H1 (cell line): ENCODE measurements at regions not wholly inside any gene's neighbourhood (a gene's known extent, or its start where the extent isn't known, plus 50 kb on each side); places are given as distances from the start of the nearest gene placed in this dataset.

Source experiments
- CHD2 ChIP-seq: IDR thresholded peaks from 2 replicates; pipeline ENCODE4 v1.6.1; 2012; ENCODE audit warnings: low read length, improper control_type of control experiment
- CHD7 ChIP-seq: fragments of 300-600 bp; sonication (generic); IDR thresholded peaks from 2 replicates; pipeline ENCODE4 v1.7.1; 2012; ENCODE audit warnings: low read length, moderate library complexity, mild to moderate bottlenecking, inconsistent platforms; ENCODE audit not compliant: insufficient replicate concordance
- GTF2F1 ChIP-seq: IDR thresholded peaks from 2 replicates; pipeline ENCODE4 v1.6.1; 2012; ENCODE audit warnings: low read depth, low read length, improper control_type of control experiment, borderline replicate concordance
- JUN ChIP-seq: IDR thresholded peaks from 2 replicates; pipeline ENCODE4 v1.6.1; 2011; ENCODE audit warnings: low read depth, mild to moderate bottlenecking, improper control_type of control experiment, low read length
- MAX ChIP-seq: IDR thresholded peaks from 2 replicates; pipeline ENCODE4 v1.6.1; 2012; ENCODE audit warnings: inconsistent platforms
- RBBP5 ChIP-seq: IDR thresholded peaks from 2 replicates; pipeline ENCODE4 v1.7.1; 2012; ENCODE audit warnings: low read depth, mild to moderate bottlenecking, inconsistent platforms, low read length, moderate library complexity, borderline replicate concordance
- RNF2 ChIP-seq: fragments of 200-900, 300-1000 bp; sonication (generic); IDR thresholded peaks from 2 replicates; pipeline ENCODE4 v1.7.1; 2016; ENCODE audit warnings: borderline replicate concordance, low read depth, mild to moderate bottlenecking, antibody characterized with exemption, low read length; ENCODE audit not compliant: poor library complexity, severe bottlenecking; ENCODE audit errors: missing control alignments
- SIN3A ChIP-seq, 2 experiments: IDR thresholded peaks in 1 of 2; conservative IDR thresholded peaks in 1 of 2; 2 replicates each; pipeline ENCODE4 v1.6.1; 2011 to 2012; ENCODE audit warnings: low read length in 2 of 2, improper control_type of control experiment in 1 of 2, low read depth in 1 of 2, mild to moderate bottlenecking in 1 of 2
- TAF1 ChIP-seq: IDR thresholded peaks from 2 replicates; pipeline ENCODE4 v1.6.1; 2011; ENCODE audit warnings: mild to moderate bottlenecking, low read depth, low read length
- TBP ChIP-seq: IDR thresholded peaks from 2 replicates; pipeline ENCODE4 v1.6.1; 2011; ENCODE audit warnings: low read depth, low read length, improper control_type of control experiment

- TF ChIP-seq CHD7: no peak
- no peak for TF ChIP-seq RBBP5
- no peak for TF ChIP-seq MAX
- TF ChIP-seq TAF1: no peak
- TF ChIP-seq GTF2F1: no peak
- TF ChIP-seq TBP: no peak
- no peak for TF ChIP-seq RNF2
- TF ChIP-seq SIN3A (conservative IDR thresholded peaks at IDR 0.05 in 1 of 2, IDR thresholded peaks at IDR 0.05 in 1 of 2; ENCODE audit: low read depth in 1 of 2, low read length in 2 of 2): no peak
- no peak for TF ChIP-seq CHD2
- no peak for TF ChIP-seq JUN
These were observed 341.7 kb upstream of the SMIM30 start (continued) for GRCh38 chr7:113460067-113460466.
